K562 (cell line): ENCODE measurements at regions not wholly inside any gene's neighbourhood (a gene's known extent, or its start where the extent isn't known, plus 50 kb on each side); places are given as distances from the start of the nearest gene placed in this dataset.
A peak's percentile ranks its signal among the peaks of the same experiment; 100 is the strongest.

Source experiments
- ATF3 ChIP-seq, 2 experiments: fragments of 450-650 bp in 1 of 2; sonication (generic) in 1 of 2; formaldehyde crosslinking in 1 of 2; IDR thresholded peaks in 1 of 2; conservative IDR thresholded peaks in 1 of 2; 2 replicates each; pipeline versions ENCODE4 v1.6.1 to v1.8.1; 2016 to 2023; ENCODE audit warnings: mild to moderate bottlenecking in 2 of 2, moderate library complexity in 2 of 2, inconsistent platforms in 1 of 2, missing genetic modification reagents in 1 of 2
- CBFA2T3 ChIP-seq: fragments of 450-650 bp; IDR thresholded peaks from 2 replicates; pipeline ENCODE4 v1.6.1; 2017
- E2F1 ChIP-seq: sonication (generic); formaldehyde crosslinking; IDR thresholded peaks from 2 replicates; pipeline ENCODE4 v1.8.1; 2023; ENCODE audit warnings: mild to moderate bottlenecking, missing genetic modification reagents, moderate library complexity
- FOXP1 ChIP-seq: sonication (generic); formaldehyde crosslinking; IDR thresholded peaks from 2 replicates; pipeline ENCODE4 v1.8.0; 2022; ENCODE audit warnings: mild to moderate bottlenecking, missing genetic modification reagents
- MAFG ChIP-seq: fragments of 450-650 bp; conservative IDR thresholded peaks from 2 replicates; pipeline ENCODE4 v1.6.1; 2016; ENCODE audit warnings: missing genetic modification characterization, missing compliant biosample characterization
- MYNN ChIP-seq, 2 experiments: sonication (generic); formaldehyde crosslinking in 1 of 2; IDR thresholded peaks; 2 replicates each; pipeline versions ENCODE4 v1.5.0 to v1.6.1; 2016 to 2020; ENCODE audit warnings: antibody characterized with exemption in 1 of 2, missing genetic modification reagents in 1 of 2
- NFRKB ChIP-seq: fragments of 450-650 bp; IDR thresholded peaks from 2 replicates; pipeline ENCODE4 v1.6.1; 2016; ENCODE audit warnings: low read depth
- SMAD1 ChIP-seq: fragments of 150-350 bp; IDR thresholded peaks from 2 replicates; pipeline ENCODE4 v1.6.1; 2014; ENCODE audit warnings: low read length, low read depth; ENCODE audit not compliant: partially characterized antibody
- TFAM ChIP-seq: fragments of 250-450 bp; sonication (Bioruptor Pico); conservative IDR thresholded peaks from 2 replicates; pipeline ENCODE4 v1.5.0; 2021; ENCODE audit warnings: mild to moderate bottlenecking, moderate library complexity
- ZNF766 ChIP-seq: fragments of 200-800 bp; sonication (Bioruptor generic); conservative IDR thresholded peaks from 2 replicates; pipeline ENCODE4 v1.6.1; 2016; ENCODE audit warnings: missing genetic modification characterization, missing compliant biosample characterization
- TF ChIP-seq, protein P1 (sequence below): fragments of 450-650 bp; formaldehyde crosslinking; IDR thresholded peaks from 2 replicates; pipeline ENCODE4 v1.4.0; 2022; ENCODE audit warnings: missing genetic modification characterization
- TF ChIP-seq, protein P2 (sequence below): sonication (generic); formaldehyde crosslinking; IDR thresholded peaks from 2 replicates; pipeline ENCODE4 v1.8.1; 2023; ENCODE audit warnings: missing genetic modification reagents, mild to moderate bottlenecking, borderline replicate concordance

GRCh38 chr9:91085517-91086291 is 276.0 kb downstream of the AUH start (continued):
- TF ChIP-seq E2F1 (CRISPR knock-in tag) = no peak
- no peak for TF ChIP-seq MAFG (tag)
- TF ChIP-seq CBFA2T3 = peak; percentile 64
- peak; percentile 35; the same call in 1 of the 2 replicates for TF ChIP-seq ATF3 (IDR thresholded peaks at IDR 0.05)
- no peak for TF ChIP-seq ATF3 (CRISPR knock-in tag; conservative IDR thresholded peaks at IDR 0.05)
- TF ChIP-seq, protein P1, sequence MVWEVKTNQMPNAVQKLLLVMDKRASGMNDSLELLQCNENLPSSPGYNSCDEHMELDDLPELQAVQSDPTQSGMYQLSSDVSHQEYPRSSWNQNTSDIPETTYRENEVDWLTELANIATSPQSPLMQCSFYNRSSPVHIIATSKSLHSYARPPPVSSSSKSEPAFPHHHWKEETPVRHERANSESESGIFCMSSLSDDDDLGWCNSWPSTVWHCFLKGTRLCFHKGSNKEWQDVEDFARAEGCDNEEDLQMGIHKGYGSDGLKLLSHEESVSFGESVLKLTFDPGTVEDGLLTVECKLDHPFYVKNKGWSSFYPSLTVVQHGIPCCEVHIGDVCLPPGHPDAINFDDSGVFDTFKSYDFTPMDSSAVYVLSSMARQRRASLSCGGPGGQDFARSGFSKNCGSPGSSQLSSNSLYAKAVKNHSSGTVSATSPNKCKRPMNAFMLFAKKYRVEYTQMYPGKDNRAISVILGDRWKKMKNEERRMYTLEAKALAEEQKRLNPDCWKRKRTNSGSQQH (CRISPR knock-in tag) = no peak
- TF ChIP-seq FOXP1 = no peak
- TF ChIP-seq SMAD1 = no peak
- no peak for TF ChIP-seq MYNN (IDR thresholded peaks at IDR 0.05)
- TF ChIP-seq MYNN (CRISPR knock-in tag; IDR thresholded peaks at IDR 0.05) = no peak
- no peak for TF ChIP-seq NFRKB
- TF ChIP-seq, protein P2, sequence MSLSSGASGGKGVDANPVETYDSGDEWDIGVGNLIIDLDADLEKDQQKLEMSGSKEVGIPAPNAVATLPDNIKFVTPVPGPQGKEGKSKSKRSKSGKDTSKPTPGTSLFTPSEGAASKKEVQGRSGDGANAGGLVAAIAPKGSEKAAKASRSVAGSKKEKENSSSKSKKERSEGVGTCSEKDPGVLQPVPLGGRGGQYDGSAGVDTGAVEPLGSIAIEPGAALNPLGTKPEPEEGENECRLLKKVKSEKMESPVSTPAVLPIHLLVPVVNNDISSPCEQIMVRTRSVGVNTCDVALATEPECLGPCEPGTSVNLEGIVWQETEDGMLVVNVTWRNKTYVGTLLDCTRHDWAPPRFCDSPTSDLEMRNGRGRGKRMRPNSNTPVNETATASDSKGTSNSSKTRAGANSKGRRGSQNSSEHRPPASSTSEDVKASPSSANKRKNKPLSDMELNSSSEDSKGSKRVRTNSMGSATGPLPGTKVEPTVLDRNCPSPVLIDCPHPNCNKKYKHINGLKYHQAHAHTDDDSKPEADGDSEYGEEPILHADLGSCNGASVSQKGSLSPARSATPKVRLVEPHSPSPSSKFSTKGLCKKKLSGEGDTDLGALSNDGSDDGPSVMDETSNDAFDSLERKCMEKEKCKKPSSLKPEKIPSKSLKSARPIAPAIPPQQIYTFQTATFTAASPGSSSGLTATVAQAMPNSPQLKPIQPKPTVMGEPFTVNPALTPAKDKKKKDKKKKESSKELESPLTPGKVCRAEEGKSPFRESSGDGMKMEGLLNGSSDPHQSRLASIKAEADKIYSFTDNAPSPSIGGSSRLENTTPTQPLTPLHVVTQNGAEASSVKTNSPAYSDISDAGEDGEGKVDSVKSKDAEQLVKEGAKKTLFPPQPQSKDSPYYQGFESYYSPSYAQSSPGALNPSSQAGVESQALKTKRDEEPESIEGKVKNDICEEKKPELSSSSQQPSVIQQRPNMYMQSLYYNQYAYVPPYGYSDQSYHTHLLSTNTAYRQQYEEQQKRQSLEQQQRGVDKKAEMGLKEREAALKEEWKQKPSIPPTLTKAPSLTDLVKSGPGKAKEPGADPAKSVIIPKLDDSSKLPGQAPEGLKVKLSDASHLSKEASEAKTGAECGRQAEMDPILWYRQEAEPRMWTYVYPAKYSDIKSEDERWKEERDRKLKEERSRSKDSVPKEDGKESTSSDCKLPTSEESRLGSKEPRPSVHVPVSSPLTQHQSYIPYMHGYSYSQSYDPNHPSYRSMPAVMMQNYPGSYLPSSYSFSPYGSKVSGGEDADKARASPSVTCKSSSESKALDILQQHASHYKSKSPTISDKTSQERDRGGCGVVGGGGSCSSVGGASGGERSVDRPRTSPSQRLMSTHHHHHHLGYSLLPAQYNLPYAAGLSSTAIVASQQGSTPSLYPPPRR (CRISPR knock-in tag) = no peak
- TF ChIP-seq TFAM (CRISPR knock-in tag) = no peak
- peak; percentile 66; the same call in 1 of the 2 replicates for TF ChIP-seq ZNF766 (CRISPR knock-in tag)
